GM21515 (cell line): ENCODE measurements at regions not wholly inside any gene's neighbourhood (a gene's known extent, or its start where the extent isn't known, plus 50 kb on each side); places are given as distances from the start of the nearest gene placed in this dataset.
"Not testable (repeated sequence)": the region's sequence is repeated elsewhere in the genome, so short reads cannot be mapped to it uniquely, and the experiment has no call there.

ENCODE experiments used
- ATAC-seq: cut with Tn5 transposase; IDR thresholded peaks from one replicate; pipeline ENCODE4 v1.9.1; 2021; ENCODE audit not compliant: unreplicated experiment

DNA sequence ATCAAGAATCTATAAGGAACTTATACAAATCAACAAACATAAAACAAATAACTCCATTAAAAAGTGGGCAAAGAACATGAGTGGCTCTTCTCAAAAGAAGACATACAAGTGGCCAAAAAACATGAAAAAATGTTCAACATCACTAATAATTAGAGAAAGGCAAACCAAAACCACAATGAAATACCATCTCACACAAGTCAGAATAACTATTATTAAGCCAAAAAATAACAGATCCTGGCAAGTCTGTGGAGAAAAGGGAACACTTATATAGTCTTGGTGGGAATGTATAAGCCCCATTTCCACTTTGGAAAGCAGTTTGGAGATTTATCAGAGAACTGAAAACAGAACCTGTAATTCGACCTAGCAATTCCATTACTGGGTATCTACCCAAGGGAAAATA lies 921.0 kb downstream of the KCNA4 start:
- no peak for ATAC-seq

DNA sequence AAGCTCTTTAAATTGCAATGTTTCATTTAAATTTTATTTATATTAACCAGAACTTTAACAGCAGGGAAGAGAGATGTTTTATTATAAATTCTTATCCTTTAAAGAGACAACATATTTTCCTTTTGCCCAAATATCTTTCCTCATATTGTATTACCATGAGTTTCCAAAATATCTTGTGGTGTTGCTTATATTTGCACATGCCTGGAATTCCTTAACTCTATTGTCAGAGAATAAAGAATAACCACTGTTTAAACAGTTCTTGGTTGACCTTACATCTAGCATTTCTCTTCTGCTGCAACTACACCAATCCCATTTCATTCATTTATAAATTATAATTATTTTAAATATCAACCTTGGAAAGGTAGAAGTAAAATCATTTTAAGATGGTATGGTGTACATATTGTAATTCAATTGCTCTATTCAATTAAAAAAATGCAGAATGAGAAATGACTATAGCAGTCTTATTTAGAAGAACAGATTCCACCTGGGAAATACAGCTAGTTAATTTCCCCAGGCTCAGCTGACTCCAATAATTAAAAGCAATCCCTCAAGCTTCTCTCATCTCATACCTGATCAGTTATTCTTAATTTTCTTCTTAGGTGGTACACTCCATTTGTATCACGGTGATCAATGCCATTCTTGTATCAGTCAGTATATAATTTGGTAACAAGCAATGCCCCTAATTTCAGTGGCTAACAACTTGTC lies 923.3 kb downstream of the KCNA4 start:
- ATAC-seq, result no peak

DNA sequence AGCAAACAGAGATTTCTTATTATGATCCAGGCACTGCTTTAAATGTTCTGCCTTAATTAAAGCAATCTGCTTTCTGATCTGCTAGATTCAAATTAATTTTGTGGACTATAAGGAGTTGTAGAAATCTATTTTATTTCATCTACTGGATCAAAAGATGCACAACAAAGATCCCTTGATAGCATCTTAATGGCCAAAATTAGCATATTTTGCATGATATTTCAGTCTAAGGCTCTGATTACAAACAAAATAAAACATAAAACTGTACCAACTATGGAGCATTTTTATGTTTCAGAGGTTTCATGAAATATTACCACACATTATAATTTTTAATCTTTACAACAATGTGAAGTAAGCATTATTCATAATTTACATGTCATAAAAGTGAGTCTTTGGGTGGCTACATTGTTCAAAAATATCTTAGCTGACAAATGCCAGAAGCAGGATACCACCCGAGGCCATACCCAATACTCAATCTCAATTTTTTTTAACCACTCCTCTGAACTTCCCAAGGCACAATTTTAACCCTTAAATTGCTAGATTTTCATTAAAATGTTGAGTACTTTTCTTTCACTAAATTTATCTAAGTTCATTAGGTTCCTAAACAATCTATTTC lies 929.5 kb downstream of the KCNA4 start:
- ATAC-seq, result no peak

DNA sequence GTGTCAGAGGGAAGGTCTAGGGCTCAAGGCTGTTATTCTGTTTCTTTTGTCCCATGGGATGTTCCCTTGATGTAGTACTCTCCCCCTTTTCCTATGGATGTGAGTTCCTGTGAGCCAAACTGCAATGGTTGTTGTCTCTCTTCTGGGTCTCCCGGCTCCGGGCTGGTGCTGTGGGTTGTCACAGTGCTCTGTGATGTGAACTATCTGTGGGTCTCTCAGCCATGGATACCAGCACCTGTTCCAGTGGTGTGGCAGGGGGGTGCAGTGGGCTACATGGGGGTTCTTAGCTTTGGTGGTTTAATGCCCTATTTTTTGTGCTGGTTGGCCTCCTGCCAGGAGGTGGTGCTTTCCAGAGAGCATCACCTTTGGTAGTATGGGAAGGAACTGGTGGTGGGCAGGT lies 941.1 kb downstream of the KCNA4 start:
- no peak for ATAC-seq

DNA sequence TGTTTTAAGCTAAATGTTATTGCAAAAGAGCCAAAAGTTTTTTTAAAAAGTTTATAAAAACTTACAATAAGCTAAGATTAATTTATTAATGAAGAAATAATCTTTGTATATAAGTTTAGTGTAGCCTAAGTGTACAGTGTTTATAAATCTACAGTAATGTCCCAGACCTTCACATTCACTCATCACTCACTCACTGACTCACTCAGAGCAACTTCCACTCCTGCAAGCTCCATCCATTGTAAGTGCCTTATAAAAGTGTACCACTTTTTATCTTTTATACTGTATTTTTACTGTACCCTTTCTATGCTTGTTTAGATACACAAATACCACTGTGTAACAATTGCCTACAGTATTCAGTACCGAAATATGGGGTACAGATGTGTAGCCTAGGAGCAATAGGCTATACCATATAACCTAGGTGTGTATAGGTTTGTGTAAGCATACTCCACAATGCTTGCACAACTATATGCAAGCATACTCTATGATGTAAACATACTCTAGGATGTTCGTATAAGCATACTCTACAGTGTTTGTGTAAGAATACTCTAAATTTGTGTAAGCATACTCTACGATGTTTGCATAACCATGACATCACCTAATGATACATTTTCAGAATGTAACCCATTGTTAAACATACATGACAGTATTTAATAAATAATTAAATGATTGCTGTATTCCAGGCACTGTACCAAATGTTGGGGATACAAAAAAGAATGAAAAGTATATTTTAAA lies 953.0 kb downstream of the KCNA4 start:
- ATAC-seq, result no peak

DNA sequence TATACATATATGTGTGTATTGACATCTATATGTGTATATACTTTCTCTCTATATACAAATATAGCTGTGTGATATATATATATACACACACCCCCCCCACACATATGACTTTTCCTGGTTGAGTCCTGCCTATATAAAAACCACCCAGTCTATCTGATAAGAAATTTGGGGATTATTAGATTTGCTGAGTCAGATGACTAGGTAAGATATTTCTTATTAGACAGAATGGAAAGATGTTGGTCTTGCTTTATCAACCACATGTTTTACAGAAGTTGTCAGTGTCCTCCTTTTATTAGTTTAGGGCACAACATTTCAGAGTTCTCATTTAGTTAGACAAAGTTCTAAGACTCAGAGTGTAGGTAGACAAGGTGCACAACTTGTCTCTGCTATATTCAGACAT lies 953.3 kb downstream of the METTL15 start:
- ATAC-seq, result no peak

DNA sequence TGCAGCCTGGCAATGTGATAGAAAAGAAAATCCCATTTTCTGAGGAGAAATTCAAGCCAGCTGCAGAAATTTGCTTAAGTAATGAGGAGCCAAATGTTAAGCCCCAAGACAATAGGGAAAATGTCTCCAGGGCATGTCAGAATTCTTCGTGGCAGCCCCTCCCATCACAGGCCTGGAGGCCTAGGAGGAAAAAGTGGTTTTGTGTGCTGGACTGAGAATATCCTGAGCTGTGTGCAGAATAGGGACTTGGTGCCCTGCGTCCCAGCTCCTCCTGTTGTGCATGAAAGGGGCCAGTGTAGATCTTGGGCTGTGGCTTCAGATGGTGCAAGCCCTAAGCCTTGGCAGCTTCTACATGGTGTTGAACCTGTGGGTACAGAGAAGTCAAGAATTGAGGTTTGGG lies 948.3 kb downstream of the METTL15 start:
- ATAC-seq, result not testable (repeated sequence)

DNA sequence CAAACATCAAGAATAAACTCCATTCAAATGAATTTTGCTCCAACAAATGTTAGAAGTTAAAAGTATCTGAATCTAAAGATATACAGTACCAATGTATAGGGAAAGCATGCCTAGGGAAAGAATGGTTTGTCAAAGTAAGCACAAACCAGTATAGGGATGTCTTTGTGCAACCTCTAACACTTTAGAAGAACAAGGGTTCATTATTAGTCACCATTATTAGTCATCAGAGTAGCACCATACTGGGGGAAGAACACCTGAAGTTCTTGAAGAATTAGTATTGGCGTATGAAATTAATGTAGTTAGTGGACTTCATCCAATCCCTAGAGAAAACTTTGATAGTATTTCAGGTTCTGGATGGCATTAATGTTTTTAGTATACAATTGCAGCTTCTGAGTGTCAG lies 943.7 kb downstream of the METTL15 start:
- no peak for ATAC-seq

DNA sequence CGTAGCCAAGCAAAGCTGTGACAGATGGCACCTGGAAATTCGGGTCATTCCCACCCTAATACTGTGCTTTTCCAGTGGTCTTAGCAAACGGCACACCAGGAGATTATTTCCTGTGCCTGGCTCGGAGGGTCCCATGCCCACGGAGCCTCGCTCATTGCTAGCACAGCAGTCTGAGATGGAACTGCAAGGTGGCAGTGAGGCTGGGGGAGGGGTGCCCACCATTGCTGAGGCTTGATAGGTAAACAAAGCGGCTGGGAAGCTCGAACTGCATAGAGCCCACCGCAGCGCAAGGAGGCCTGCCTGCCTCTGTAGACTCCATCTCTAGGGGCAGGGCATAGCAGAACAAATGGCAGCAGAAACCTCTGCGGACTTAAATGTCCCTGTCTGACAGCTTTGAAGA lies 942.8 kb downstream of the METTL15 start:
- ATAC-seq, result not testable (repeated sequence)

DNA sequence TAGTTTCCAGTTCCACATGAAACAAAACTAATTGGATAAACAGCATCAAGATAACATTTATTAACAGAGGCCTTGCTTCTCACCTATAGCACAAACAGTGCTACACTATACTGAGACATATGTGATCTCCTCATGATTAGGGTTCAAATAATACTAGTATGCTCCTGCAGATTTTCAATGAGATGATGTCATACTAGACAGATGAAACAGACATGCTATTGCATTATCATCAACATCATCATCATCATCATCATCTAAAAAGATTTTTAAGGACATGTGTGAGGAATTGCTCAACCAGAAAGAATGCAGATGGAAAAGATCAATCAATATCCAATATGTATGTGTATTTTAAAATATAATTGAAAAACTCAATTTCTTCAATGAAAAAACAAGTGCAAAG lies 932.3 kb downstream of the METTL15 start:
- no peak for ATAC-seq

DNA sequence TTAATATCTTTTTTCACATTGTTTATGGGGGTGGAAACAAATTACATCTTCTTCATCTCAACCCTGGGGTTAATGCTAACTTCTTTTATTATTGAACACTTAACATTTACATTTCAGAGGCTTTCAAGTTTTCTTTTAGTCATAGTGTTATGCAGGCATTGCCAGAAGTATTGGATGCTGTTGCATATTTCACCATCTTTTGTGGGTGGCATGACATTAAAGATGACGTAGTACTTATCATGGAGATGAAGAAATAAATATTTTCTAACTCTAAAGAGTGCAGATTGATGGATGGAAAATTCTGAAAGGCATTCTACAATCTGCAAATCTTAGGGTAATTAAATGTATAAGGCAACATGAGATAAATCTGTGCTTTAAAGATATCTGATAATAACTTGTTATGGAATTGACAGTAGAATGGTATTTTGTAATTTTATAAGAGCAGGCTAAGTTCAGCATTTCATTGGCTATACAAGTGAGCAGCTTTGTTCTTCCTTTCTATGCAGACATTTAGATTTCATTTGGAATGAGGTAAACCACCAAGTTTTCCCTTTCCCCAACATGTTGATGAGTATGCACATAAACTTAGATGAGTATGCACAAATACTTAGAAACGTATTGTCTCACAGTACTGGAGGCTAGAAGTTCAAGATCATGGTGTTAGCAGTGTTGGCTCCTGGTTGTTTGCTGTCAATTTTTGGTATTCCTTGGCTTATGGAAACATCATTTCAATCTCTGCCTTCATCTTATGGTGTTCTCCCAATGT lies 924.4 kb downstream of the METTL15 start:
- ATAC-seq, result no peak

DNA sequence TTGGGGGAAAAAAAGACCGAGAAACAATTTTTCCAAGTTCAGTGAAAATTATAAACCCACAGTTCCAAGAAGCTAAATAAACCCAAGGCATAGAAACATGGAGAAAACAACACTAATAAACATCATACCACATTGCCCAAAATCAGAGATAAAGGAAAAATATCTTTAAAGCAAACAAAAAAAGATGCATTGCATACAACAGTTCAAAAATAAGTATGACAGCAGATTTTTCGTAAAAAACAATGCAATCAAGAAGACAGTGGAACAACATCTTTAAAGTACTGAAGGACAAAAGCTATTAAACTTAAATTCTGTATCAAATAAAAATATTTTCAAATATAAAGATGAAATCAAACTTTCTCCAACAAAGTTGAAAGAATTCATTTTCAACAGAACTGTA lies 921.3 kb downstream of the METTL15 start:
- ATAC-seq, result no peak

DNA sequence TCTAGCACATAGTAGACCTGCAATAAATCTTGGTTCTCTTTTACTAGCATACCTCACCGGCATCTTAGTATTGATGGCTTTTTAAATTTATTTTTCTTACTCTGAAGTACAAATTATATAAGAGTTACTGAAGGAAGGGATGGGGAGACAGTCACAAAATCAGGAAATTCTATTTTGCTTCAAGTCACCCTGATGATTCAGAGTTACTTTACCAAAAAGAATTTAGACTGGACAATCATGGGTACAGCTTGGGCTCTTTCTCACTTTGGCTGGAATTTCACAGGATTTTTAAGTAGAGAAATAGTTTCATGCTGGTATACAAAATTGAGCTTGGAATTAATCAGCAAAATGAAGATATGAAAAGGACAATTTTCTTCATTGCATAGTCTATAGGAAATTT lies 919.2 kb downstream of the METTL15 start:
- ATAC-seq, result no peak

DNA sequence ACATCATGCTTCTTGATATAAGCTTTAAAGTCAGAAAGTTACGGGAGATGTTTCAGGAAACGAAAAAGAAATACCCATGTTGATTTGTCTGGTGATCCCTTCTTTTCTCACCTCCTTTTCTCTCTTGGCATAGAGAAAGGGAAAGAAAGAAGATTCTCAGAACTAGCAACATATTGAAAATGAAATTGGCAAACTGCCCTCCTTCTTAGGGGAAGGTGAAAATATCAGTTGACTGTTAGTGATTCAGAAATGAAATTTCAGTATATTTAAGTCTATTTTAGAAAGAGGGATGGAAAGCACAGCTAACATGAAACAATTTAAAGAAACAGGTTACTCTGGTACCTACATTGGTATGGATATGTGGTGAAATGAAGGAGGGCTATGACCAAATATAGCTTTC lies 918.1 kb downstream of the METTL15 start:
- no peak for ATAC-seq

DNA sequence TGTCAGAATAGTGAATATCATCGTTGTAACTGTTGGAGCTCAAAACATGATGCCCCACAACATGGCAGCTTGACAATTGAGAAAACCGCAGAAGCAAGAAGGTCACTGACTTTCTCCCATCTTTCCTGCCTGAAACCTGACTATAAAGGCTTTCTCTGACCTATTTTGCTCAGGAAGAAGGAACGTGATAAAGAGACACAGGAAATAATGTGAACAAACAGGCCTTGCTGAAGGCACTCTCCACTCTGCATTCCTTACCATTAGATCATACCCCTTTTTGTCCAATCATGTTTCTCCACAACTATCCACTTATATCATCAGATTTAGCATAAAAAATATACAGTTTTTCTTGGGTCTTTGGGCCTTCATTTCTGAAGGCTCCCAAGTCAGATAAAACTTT lies 916.8 kb downstream of the METTL15 start:
- no peak for ATAC-seq

DNA sequence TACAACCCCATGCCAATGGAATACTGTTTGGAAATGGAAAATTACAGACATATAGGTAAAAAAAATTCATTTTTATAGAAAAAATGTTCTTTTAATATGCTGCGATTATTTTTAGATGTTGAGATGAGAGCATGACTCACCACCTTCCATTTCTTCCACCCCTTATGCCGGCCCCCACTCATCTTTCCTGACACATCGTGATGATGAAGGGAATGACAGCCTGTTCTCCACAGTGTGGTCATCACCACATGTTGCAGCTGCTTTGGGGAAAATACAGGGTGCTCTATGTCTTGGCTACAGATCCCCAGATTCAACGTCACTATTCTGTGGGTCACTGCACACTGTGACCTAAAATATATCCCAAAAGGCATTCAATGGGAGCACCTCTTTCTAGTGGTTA lies 916.2 kb downstream of the METTL15 start:
- no peak for ATAC-seq

DNA sequence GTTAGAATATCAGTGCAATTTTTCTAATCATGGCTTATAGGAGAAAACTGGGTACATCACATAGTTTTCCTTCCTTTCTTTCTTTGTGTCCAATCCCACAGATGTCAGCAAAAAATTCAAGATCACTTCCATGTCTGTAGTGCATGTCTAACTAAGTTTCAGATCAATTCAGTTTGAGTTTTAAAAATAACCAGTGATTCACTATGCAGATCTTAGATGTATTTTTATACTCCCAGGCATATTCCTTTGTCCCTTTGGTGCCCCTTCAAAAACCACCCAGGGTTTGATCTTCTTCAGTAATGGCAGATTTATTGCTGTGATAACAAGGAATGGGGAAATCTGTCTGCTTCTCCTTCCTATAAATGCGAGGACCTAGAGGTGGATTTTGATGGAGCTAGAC lies 915.6 kb downstream of the METTL15 start:
- no peak for ATAC-seq

DNA sequence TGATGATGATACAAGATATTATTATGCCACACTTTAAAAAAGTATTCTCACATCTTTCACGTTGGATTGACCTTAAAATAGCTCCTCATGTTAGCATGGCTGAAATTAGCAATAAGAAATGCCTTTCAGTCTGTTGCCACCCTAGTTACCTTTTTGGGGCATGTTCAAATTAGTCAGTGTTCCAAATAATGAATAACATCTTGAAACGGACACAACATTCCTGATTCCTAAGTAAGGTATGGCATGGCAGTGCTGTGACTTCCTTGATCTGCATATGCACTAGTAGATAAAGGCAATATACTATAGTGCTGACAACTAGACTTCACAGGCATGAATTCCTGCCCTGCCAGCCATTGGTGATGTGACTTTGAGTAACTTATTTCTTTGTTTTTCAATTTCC lies 914.5 kb downstream of the METTL15 start:
- ATAC-seq, result no peak

DNA sequence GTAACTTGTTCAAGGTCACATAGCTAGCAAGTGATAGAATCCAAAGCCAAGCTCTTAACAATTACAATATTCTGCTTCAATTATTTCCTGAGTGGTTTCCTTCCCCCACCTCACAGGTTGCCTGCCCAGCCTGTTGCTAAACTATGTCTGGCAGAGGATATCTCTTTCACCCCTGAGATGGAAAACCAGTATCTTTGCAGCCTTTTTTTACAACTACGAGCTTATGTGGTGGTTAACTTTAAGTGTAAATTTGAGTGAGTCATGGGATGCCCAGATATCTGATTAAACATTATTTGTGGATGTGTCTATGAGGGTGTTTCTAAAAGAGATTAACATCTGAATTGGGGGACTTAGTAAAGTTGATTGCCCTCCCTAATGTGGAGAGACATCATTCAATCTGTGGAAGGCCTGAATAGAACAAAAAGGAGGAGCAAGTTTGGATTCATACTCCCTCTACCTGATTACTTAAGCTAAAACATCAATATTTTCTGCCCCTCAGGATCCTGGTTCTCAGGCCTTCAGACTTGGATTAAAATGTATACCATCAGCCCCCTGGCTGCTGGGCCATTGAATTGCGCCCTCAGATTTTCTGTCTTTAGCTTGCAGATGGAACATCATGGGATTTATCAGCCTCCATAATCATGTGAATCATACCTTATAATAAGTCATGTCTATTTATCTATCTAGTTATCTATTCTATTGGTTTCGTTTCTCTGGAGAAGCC lies 911.9 kb downstream of the METTL15 start:
- ATAC-seq, result no peak

DNA sequence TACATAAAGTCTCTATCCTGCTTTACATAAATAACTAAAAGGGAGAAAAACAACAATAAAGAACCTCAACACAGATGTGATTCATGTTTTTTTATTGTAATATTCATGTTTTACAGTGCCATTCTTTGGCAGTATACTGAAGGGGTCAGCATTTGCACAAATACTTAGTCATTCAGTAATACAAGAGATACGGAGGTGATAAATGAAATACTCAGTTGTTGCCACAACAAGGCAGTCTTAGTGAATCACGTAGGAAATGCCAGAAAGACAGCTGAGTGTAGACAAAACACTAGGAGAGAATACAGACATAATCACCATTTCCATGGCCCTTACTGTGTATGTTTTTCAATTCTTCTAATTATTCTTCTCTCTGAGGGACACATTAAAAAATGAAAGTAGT lies 910.4 kb downstream of the METTL15 start:
- ATAC-seq, result no peak

DNA sequence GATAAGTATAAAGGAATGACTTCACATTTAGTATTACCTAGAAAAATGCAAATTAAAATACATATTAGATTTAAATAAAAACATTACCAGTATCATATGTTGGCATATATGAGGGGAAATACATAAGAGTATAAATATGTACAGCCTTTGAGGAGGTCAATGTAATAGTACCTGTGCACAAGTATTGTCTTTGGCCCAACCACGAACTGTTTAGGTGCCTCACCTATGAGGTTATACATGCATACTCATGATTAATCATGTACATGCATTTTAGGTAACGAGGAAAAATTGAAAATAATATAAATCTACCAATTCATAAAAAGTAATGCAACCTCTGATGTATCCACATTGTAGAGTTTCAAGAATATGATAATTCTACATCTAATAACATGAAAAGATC lies 909.8 kb downstream of the METTL15 start:
- ATAC-seq, result no peak
